GM06990 (cell line): ENCODE measurements at regions not wholly inside any gene's neighbourhood (a gene's known extent, or its start where the extent isn't known, plus 50 kb on each side); places are given as distances from the start of the nearest gene placed in this dataset.

Source experiments
- DNase-seq: peaks from one replicate; pipeline ENCODE4 v3.0.0-alpha.2; 2011; ENCODE audit not compliant: insufficient read length; ENCODE audit errors: extremely low read depth
- H3K27me3 ChIP-seq: replicated peaks from 2 replicates; pipeline ENCODE4 v1.6.0; 2011; ENCODE audit warnings: low read length; ENCODE audit not compliant: control insufficient read depth, insufficient read depth
- H3K36me3 ChIP-seq: 2 replicates; pipeline ENCODE4 v1.5.1; 2011; ENCODE audit warnings: low read length; ENCODE audit not compliant: control insufficient read depth, insufficient read depth
- H3K4me3 ChIP-seq: replicated peaks from 2 replicates; pipeline ENCODE4 v1.5.1; 2011; ENCODE audit warnings: low read depth, mild to moderate bottlenecking, control low read depth, low read length
- TF ChIP-seq, protein P1 (sequence below): IDR thresholded peaks from 2 replicates; pipeline ENCODE4 v1.5.1; 2011; ENCODE audit warnings: low read length, control low read depth, mild to moderate bottlenecking, inconsistent platforms; ENCODE audit not compliant: insufficient read depth, poor library complexity, severe bottlenecking

DNA sequence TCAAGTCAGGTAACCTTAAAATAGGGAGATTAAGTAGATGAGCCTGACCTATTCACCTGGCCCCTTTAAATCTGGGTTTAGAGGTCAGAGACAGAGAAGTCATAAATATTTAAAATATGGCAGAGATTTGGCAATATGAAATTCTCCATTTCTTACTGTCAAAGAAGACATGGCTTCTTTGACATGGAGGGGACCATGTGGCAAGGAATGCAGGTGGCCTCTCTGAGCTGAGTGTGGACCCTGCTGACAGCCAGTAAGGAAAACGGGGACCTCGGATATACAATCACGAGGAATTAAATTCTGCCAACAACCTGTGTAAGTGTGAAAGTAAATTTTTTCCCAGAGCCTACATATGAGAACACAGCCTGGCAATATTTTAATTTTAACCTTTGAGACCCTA, 427.5 kb upstream of the PROX1 start:
- Histone ChIP-seq H3K27me3 (no peaks in the 10 kb centered on the region), H3K4me3 (no peak overlapping the region), H3K36me3 (no peaks in the 10 kb centered on the region)
- DNase-seq = no peak
- TF ChIP-seq, protein P1, sequence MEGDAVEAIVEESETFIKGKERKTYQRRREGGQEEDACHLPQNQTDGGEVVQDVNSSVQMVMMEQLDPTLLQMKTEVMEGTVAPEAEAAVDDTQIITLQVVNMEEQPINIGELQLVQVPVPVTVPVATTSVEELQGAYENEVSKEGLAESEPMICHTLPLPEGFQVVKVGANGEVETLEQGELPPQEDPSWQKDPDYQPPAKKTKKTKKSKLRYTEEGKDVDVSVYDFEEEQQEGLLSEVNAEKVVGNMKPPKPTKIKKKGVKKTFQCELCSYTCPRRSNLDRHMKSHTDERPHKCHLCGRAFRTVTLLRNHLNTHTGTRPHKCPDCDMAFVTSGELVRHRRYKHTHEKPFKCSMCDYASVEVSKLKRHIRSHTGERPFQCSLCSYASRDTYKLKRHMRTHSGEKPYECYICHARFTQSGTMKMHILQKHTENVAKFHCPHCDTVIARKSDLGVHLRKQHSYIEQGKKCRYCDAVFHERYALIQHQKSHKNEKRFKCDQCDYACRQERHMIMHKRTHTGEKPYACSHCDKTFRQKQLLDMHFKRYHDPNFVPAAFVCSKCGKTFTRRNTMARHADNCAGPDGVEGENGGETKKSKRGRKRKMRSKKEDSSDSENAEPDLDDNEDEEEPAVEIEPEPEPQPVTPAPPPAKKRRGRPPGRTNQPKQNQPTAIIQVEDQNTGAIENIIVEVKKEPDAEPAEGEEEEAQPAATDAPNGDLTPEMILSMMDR = no peak

DNA sequence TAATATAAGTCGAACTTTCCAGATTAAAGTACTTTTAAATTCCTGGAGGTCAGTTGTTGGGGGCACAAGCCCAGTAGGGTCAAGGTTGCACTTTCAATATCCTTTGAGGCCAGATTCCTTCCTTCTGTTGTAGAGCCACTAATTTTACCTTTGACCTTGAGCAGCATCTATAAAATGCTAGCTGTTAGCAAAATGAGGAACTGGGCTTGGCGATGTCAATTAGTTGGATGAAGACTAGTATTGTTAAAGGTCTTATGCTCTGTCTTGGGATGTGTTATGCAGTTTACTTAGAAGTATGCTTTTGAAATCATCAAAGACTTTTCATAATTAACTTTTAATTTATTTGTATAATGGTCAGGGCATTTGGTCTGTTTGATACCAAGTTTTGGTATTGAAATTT, 425.9 kb upstream of the PROX1 start:
- TF ChIP-seq, protein P1 = no peak
- no peaks in the 10 kb centered on the region for H3K36me3 ChIP-seq
- no peaks in the 10 kb centered on the region for H3K27me3 ChIP-seq
- H3K4me3 ChIP-seq = no peak overlapping the region
- no peak for DNase-seq

DNA sequence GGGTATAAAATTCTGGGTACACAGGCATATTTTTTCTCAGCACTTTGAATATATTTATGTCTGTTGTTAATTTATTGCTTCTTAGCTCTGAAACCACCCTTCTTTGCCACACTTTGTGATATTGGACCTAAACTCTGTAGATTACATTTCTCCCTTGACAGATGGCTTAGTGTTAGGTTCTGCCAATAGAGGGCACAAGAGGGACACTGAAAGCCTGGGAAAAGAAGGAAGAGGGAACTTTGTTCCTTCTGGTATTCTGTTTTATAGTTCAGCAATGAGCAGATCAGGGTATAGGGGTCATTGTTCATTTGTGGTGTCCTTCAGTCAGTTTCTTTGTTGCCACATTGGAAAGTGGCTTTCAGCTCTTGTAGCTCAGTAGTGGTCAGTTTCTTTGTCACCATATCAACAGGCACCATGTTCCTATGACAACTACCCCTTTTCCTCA, 423.5 kb upstream of the PROX1 start:
- DNase-seq = no peak
- TF ChIP-seq, protein P1 = peak; percentile 25
- no peaks in the 10 kb centered on the region for H3K36me3 ChIP-seq
- H3K27me3 ChIP-seq = no peaks in the 10 kb centered on the region
- H3K4me3 ChIP-seq = no peak overlapping the region

DNA sequence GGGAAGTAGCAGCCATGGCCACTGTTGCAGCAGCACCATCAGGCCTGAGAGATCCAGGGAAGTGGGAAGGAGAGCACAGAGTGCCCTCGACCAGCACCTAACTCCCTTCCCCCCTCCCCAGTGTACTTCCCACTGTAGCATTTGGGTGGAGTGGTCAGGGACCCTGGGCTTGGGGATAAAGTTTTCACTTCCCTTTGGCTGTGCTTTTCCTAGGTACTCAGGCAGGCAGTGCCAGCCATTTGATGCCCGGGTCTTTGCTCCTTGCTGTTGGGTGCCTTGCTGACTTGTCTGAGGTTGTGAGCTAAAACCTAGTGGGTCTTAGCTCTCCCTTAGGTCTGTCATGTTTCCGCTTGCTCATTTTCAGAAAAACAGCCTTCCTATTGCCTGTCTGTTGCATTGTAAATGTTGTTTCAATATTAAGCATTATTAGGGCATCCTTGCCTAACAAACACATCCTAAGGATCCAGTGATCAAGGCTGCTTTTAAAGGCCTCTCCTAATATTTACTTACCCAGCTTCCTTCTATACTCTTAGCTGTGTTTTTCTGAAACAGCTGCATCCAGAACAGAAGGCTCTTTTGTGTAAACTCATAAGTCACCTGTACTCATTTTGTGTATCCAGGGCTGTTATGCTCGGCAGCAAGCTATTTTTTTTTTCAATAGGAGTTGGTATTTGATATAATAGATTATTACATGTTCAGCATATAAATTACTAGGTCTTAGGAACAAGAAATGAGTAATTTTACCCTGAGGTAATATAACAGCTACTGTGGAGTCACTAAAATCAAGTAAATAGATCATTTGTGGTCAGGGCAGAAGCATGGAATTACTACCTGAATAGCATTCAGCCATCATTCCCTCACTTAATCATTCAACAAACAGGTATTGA, 418.6 kb upstream of the PROX1 start:
- DNase-seq = no peak

DNA sequence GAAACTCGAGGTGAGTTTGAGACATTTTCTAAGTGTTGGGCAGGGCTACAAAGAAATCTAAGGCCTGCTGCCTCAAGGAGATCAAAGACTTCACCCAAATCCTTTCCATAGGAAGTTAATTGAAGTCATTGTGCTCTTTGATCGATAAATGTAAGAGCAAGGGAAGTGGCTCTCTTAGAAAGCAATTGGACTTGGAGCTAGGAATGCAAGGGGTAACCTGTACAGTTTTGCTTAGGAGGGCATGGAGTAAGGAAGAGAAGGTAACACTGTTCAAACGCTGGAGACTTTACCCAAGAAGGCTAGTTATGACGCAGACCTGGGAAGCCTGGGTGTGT, 418.0 kb upstream of the PROX1 start:
- TF ChIP-seq, protein P1 = no peak
- no peak for DNase-seq

More for the DNA sequence above, 418.6 kb upstream of the PROX1 start:
- TF ChIP-seq, protein P1 = no peak
- Histone ChIP-seq H3K4me3 (no peak overlapping the region), H3K36me3 (no peaks in the 10 kb centered on the region), H3K27me3 (no peaks in the 10 kb centered on the region; the same call in 1 of the 2 replicates)

More for the DNA sequence above, 418.0 kb upstream of the PROX1 start:
- Histone ChIP-seq H3K27me3 (no peaks in the 10 kb centered on the region; the same call in 1 of the 2 replicates), H3K36me3 (no peaks in the 10 kb centered on the region), H3K4me3 (no peak overlapping the region)
